ENCODE measurements at regions not wholly inside any gene's neighbourhood (a gene's known extent, or its start where the extent isn't known, plus 50 kb on each side); places are given as distances from the start of the nearest gene placed in this dataset.

GRCh38 chr11:92099183-92099582 is 125.4 kb upstream of the FAT3 start:
- H3K9me3 ChIP-seq (ENCODE audit: insufficient read depth, low read length), result no peaks in the 10 kb centered on the region
- H4K20me1 ChIP-seq (ENCODE audit: insufficient read depth, low read length), result no peaks in the 10 kb centered on the region
- no peak overlapping the region for H3K4me2 ChIP-seq (ENCODE audit: low read length)
- H3K27ac ChIP-seq (ENCODE audit: low read length), result no peak overlapping the region
- no peak overlapping the region for H3K9ac ChIP-seq (ENCODE audit: low read length)
- no peak for TF ChIP-seq CTCF (IDR thresholded peaks at IDR 0.05; ENCODE audit: low read depth, low read length)
- no peak for TF ChIP-seq EZH2phosphoT487 (IDR thresholded peaks at IDR 0.05; ENCODE audit: low read depth)
- H3K27me3 ChIP-seq (ENCODE audit: low read depth, low read length), result no peaks in the 10 kb centered on the region
- H3K36me3 ChIP-seq (replicated peaks; ENCODE audit: low read depth, low read length), result no peaks in the 10 kb centered on the region
- H3K79me2 ChIP-seq (ENCODE audit: low read length), result no peaks in the 10 kb centered on the region
- peaks cover 10% of the 10 kb centered on the region for H3K4me1 ChIP-seq (ENCODE audit: low read length)
- no peak overlapping the region for H3K4me3 ChIP-seq (ENCODE audit: low read length)
- no peak overlapping the region for H2AFZ ChIP-seq (ENCODE audit: low read depth, low read length)

- no peaks in the 10 kb centered on the region for H3K36me3 ChIP-seq (replicated peaks; ENCODE audit: low read depth, low read length)
These were observed 126.4 kb upstream of the FAT3 start for GRCh38 chr11:92098172-92098571.

GRCh38 chr11:92087725-92088537 is 136.7 kb upstream of the FAT3 start:
- Histone ChIP-seq H3K36me3 (replicated peaks; ENCODE audit: low read depth, low read length) (no peaks in the 10 kb centered on the region), H3K27ac (ENCODE audit: low read length) (no peak overlapping the region), H3K4me2 (ENCODE audit: low read length) (no peak overlapping the region), H3K4me3 (ENCODE audit: low read length) (no peak overlapping the region), H3K79me2 (ENCODE audit: low read length) (no peaks in the 10 kb centered on the region), H3K27me3 (ENCODE audit: low read depth, low read length) (no peaks in the 10 kb centered on the region), H3K4me1 (ENCODE audit: low read length) (peaks cover 12% of the 10 kb centered on the region), H3K9ac (ENCODE audit: low read length) (no peak overlapping the region), H4K20me1 (ENCODE audit: insufficient read depth, low read length) (no peaks in the 10 kb centered on the region), H2AFZ (ENCODE audit: low read depth, low read length) (no peak overlapping the region), H3K9me3 (ENCODE audit: insufficient read depth, low read length) (no peaks in the 10 kb centered on the region)
- TF ChIP-seq CTCF (IDR thresholded peaks at IDR 0.05; ENCODE audit: low read depth, low read length) (no peak), EZH2phosphoT487 (IDR thresholded peaks at IDR 0.05; ENCODE audit: low read depth) (no peak)

More at GRCh38 chr11:92098172-92098571, 126.4 kb upstream of the FAT3 start:
- no peak overlapping the region for H2AFZ ChIP-seq (ENCODE audit: low read depth, low read length)
- no peaks in the 10 kb centered on the region for H3K9me3 ChIP-seq (ENCODE audit: insufficient read depth, low read length)
- no peak overlapping the region for H3K4me2 ChIP-seq (ENCODE audit: low read length)
- H3K27ac ChIP-seq (ENCODE audit: low read length), result no peak overlapping the region
- H3K4me3 ChIP-seq (ENCODE audit: low read length), result no peak overlapping the region
- peaks cover 6% of the 10 kb centered on the region; the same call in 1 of the 2 replicates for H3K4me1 ChIP-seq (ENCODE audit: low read length)
- no peaks in the 10 kb centered on the region for H3K79me2 ChIP-seq (ENCODE audit: low read length)
- no peaks in the 10 kb centered on the region for H4K20me1 ChIP-seq (ENCODE audit: insufficient read depth, low read length)
- H3K27me3 ChIP-seq (ENCODE audit: low read depth, low read length), result no peaks in the 10 kb centered on the region
- H3K9ac ChIP-seq (ENCODE audit: low read length), result no peak overlapping the region
- TF ChIP-seq EZH2phosphoT487 (IDR thresholded peaks at IDR 0.05; ENCODE audit: low read depth) (no peak), CTCF (IDR thresholded peaks at IDR 0.05; ENCODE audit: low read depth, low read length) (no peak)

GRCh38 chr11:92083123-92083522 is 141.5 kb upstream of the FAT3 start:
- Histone ChIP-seq H3K27me3 (ENCODE audit: low read depth, low read length) (no peaks in the 10 kb centered on the region), H3K79me2 (ENCODE audit: low read length) (no peaks in the 10 kb centered on the region), H2AFZ (ENCODE audit: low read depth, low read length) (peak overlapping the region; percentile 34), H3K4me1 (ENCODE audit: low read length) (peaks cover 20% of the 10 kb centered on the region), H4K20me1 (ENCODE audit: insufficient read depth, low read length) (no peaks in the 10 kb centered on the region), H3K36me3 (replicated peaks; ENCODE audit: low read depth, low read length) (no peaks in the 10 kb centered on the region), H3K9ac (ENCODE audit: low read length) (peak overlapping the region; percentile 2; the same call in 1 of the 2 replicates), H3K27ac (ENCODE audit: low read length) (peak overlapping the region; percentile 73), H3K9me3 (ENCODE audit: insufficient read depth, low read length) (peaks cover 3% of the 10 kb centered on the region; the same call in 1 of the 2 replicates), H3K4me3 (ENCODE audit: low read length) (peak overlapping the region; percentile 4), H3K4me2 (ENCODE audit: low read length) (peak overlapping the region; percentile 41)
- TF ChIP-seq CTCF (IDR thresholded peaks at IDR 0.05; ENCODE audit: low read depth, low read length) (no peak), EZH2phosphoT487 (IDR thresholded peaks at IDR 0.05; ENCODE audit: low read depth) (no peak)
